Esophagus (tissue), 2 donors: ENCODE measurements at regions not wholly inside any gene's neighbourhood (a gene's known extent, or its start where the extent isn't known, plus 50 kb on each side); places are given as distances from the start of the nearest gene placed in this dataset.

Source experiments
- H3K27ac ChIP-seq, 2 donors: one replicate each; pipeline ENCODE4 v1.5.1; 2013; ENCODE audit warnings: low read depth in 2 of 2, mild to moderate bottlenecking in 2 of 2, inconsistent platforms in 1 of 2, low read length in 1 of 2, moderate library complexity in 1 of 2
- H3K27me3 ChIP-seq, 2 donors: one replicate each; pipeline ENCODE4 v1.6.1; 2013; ENCODE audit warnings: low read length in 2 of 2, control low read depth in 1 of 2, mild to moderate bottlenecking in 1 of 2; ENCODE audit not compliant: insufficient read depth in 2 of 2, control insufficient read depth in 1 of 2
- H3K36me3 ChIP-seq, 2 donors: one replicate each; pipeline ENCODE4 v1.6.1; 2013; ENCODE audit warnings: low read length in 1 of 2; ENCODE audit not compliant: control insufficient read depth in 2 of 2, insufficient read depth in 2 of 2
- H3K4me1 ChIP-seq, 2 donors: one replicate each; pipeline ENCODE4 v1.6.1; 2013; ENCODE audit warnings: low read length in 1 of 2; ENCODE audit not compliant: control insufficient read depth in 2 of 2, insufficient read depth in 2 of 2
- H3K4me3 ChIP-seq, 2 donors: one replicate each; pipeline ENCODE4 v1.5.1; 2013; ENCODE audit warnings: low read length in 2 of 2, mild to moderate bottlenecking in 2 of 2, low read depth in 1 of 2, moderate library complexity in 1 of 2
- H3K9me3 ChIP-seq, 2 donors: one replicate each; pipeline ENCODE4 v1.6.1; 2013; ENCODE audit warnings: mild to moderate bottlenecking in 2 of 2, low read depth in 1 of 2, low read length in 1 of 2, moderate library complexity in 1 of 2; ENCODE audit not compliant: control insufficient read depth in 2 of 2, insufficient read depth in 1 of 2
- whole genome bisulfite sequencing, 2 donors: extraction: QIAGEN DNeasy Blood & Tissue Kit; methylation state at CpG; one replicate each; pipeline ENCODE4 v1.1.7; 2013; 5-methylcytosine and 5-hydroxymethylcytosine counted together
- donor health status: healthy with polysubstance abuse.
- donor health status: Bipolar disorder and iron deficiency.

GRCh38 chr10:113326160-113327111, 226.4 kb upstream of the HABP2 start:
- H3K27ac ChIP-seq = no peak overlapping the region
- WGBS, 2 donors = 36 to 54% methylated on average over 5 of the region's 5 CpGs
- H3K4me3 ChIP-seq = no peak overlapping the region
- no peaks in the 10 kb centered on the region for H3K4me1 ChIP-seq
- H3K27me3 ChIP-seq = no peaks in the 10 kb centered on the region
- no peaks in the 10 kb centered on the region for H3K9me3 ChIP-seq
- no peaks in the 10 kb centered on the region for H3K36me3 ChIP-seq

- no peaks in the 10 kb centered on the region for H3K27me3 ChIP-seq
- H3K9me3 ChIP-seq = no peaks in the 10 kb centered on the region
- H3K4me1 ChIP-seq = no peaks in the 10 kb centered on the region
- H3K4me3 ChIP-seq = no peak overlapping the region
- no peaks in the 10 kb centered on the region for H3K36me3 ChIP-seq
- 57 to 78% methylated on average over 2 of the region's 2 CpGs for WGBS, 2 donors
- H3K27ac ChIP-seq = no peak overlapping the region
Observed at GRCh38 chr10:113329121-113329596, 223.7 kb upstream of the HABP2 start.

GRCh38 chr10:113331961-113332360, 220.9 kb upstream of the HABP2 start:
- Histone ChIP-seq H3K36me3 (no peaks in the 10 kb centered on the region), H3K9me3 (no peaks in the 10 kb centered on the region), H3K4me1 (no peaks in the 10 kb centered on the region), H3K4me3 (no peak overlapping the region), H3K27me3 (no peaks in the 10 kb centered on the region), H3K27ac (no peak overlapping the region)
- 85 to 87% methylated on average over 3 of the region's 3 CpGs for WGBS, 2 donors

- H3K9me3 ChIP-seq = no peaks in the 10 kb centered on the region
- 87 to 90% methylated on average over 2 of the region's 2 CpGs for WGBS, 2 donors
Observed at GRCh38 chr10:113333313-113333712, 219.5 kb upstream of the HABP2 start.

GRCh38 chr10:113335592-113335991, 217.3 kb upstream of the HABP2 start:
- no peaks in the 10 kb centered on the region for H3K27me3 ChIP-seq
- H3K4me3 ChIP-seq = no peak overlapping the region
- H3K27ac ChIP-seq = no peak overlapping the region
- 77 to 81% methylated on average over 2 of the region's 2 CpGs for WGBS, 2 donors
- H3K9me3 ChIP-seq = no peaks in the 10 kb centered on the region
- H3K36me3 ChIP-seq = no peaks in the 10 kb centered on the region
- H3K4me1 ChIP-seq = no peaks in the 10 kb centered on the region

More at GRCh38 chr10:113333313-113333712, 219.5 kb upstream of the HABP2 start:
- Histone ChIP-seq H3K4me3 (no peak overlapping the region), H3K27ac (no peak overlapping the region), H3K36me3 (no peaks in the 10 kb centered on the region), H3K27me3 (no peaks in the 10 kb centered on the region), H3K4me1 (no peaks in the 10 kb centered on the region)

- WGBS, 2 donors = 83 to 90% methylated on average over 6 of the region's 6 CpGs
- H3K27ac ChIP-seq = no peak overlapping the region
- no peaks in the 10 kb centered on the region for H3K36me3 ChIP-seq
- H3K9me3 ChIP-seq = no peaks in the 10 kb centered on the region
- no peak overlapping the region for H3K4me3 ChIP-seq
- no peaks in the 10 kb centered on the region for H3K4me1 ChIP-seq
- no peaks in the 10 kb centered on the region for H3K27me3 ChIP-seq
Observed at GRCh38 chr10:113336549-113337130, 216.2 kb upstream of the HABP2 start.

GRCh38 chr10:113337142-113337541, 215.7 kb upstream of the HABP2 start:
- WGBS, 2 donors = 89 to 92% methylated on average over 1 of the region's 1 CpG
- no peaks in the 10 kb centered on the region for H3K36me3 ChIP-seq
- no peak overlapping the region for H3K27ac ChIP-seq
- no peaks in the 10 kb centered on the region for H3K4me1 ChIP-seq
- H3K27me3 ChIP-seq = no peaks in the 10 kb centered on the region
- no peak overlapping the region for H3K4me3 ChIP-seq
- no peaks in the 10 kb centered on the region for H3K9me3 ChIP-seq

GRCh38 chr10:113339121-113339520, 213.7 kb upstream of the HABP2 start:
- H3K9me3 ChIP-seq = no peaks in the 10 kb centered on the region
- H3K4me3 ChIP-seq = no peak overlapping the region
- WGBS, 2 donors = 88 to 93% methylated on average over 5 of the region's 5 CpGs
- no peaks in the 10 kb centered on the region for H3K27me3 ChIP-seq
- no peak overlapping the region for H3K27ac ChIP-seq
- no peaks in the 10 kb centered on the region for H3K4me1 ChIP-seq
- H3K36me3 ChIP-seq = no peaks in the 10 kb centered on the region

- Histone ChIP-seq H3K4me3 (no peak overlapping the region), H3K27me3 (no peaks in the 10 kb centered on the region), H3K4me1 (no peaks in the 10 kb centered on the region), H3K9me3 (no peaks in the 10 kb centered on the region), H3K36me3 (no peaks in the 10 kb centered on the region), H3K27ac (no peak overlapping the region)
- WGBS, 2 donors = 77 to 81% methylated on average over 5 of the region's 5 CpGs
Observed at GRCh38 chr10:113340282-113340681, 212.6 kb upstream of the HABP2 start.
